22Rv1 (cell line): ENCODE measurements at regions not wholly inside any gene's neighbourhood (a gene's known extent, or its start where the extent isn't known, plus 50 kb on each side); places are given as distances from the start of the nearest gene placed in this dataset.

Experiments
- H3K27ac ChIP-seq: fragments of 450-650 bp; 2 replicates; pipeline ENCODE4 v1.5.1; 2017
- ZFX ChIP-seq: fragments of 450-650 bp; IDR thresholded peaks from 2 replicates; pipeline ENCODE4 v1.6.1; 2017; ENCODE audit warnings: antibody characterized with exemption, borderline replicate concordance
- TF ChIP-seq, protein P1 (sequence below): fragments of 450-650 bp; IDR thresholded peaks from 2 replicates; pipeline ENCODE4 v1.5.1; 2017; ENCODE audit warnings: mild to moderate bottlenecking

DNA sequence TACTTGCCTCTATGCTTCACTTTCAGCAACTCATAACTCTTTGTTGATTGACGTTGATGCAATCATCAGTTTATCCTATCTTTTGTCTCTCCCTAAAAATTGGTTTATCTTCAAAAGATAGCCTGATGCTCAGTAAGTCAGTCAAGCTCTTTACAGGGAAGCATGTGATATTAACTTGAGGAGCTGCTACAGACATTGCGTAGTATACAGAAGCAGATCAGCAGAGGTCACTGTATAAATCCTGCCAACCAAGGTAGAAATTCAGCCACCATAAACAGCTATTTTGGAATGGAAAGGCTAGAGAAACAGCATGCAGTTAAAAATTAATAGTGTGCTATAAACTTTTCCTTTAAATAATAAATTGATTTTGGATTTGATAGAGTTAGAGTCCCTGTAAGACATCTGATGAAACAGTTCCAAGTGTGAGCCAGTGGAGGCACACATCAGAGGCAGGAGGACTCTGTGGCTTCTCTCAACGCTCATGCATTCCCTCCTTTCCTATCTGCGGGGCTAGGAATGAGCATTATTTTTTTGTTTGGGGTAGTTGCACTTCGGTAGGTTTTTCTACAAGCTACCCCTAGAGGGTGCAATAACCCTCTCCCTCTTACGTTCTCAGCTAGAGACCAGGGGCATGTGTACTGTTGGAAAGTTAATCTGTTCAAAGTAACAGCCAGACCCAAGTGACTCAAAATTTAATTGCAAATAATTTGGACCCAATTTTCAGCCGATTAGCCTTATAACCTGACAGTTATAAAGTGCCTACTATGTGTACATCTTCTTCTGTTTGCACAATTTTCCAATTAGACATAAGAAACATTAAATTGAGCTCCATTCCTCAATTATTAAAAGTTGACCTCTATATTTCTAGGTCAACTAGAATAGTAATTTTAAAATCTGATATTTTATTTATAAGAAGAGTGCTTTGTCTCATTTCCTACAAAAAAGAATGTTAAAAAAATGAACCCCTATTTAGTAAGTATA is 647.7 kb upstream of the SOX9 start:
- no peak overlapping the region for H3K27ac ChIP-seq

DNA sequence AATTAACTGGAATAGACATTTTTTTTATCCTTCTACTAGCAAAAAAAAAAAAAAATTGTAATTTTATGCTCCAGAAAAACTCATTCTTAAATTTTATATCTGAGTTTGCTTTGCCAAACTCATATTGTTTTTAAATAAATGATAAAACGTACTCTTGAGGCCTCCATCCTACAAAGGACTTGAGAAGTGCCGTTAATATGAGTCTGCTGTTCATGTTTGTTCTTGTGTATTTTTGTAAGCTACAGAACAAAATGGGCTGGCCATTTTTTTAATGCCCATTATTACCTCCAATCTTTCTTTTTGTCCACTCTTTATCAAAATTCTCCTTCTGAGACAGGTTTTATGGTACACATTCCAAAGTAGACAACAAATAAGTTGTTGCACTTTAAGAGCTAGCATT is 643.5 kb upstream of the SOX9 start:
- TF ChIP-seq, protein P1, sequence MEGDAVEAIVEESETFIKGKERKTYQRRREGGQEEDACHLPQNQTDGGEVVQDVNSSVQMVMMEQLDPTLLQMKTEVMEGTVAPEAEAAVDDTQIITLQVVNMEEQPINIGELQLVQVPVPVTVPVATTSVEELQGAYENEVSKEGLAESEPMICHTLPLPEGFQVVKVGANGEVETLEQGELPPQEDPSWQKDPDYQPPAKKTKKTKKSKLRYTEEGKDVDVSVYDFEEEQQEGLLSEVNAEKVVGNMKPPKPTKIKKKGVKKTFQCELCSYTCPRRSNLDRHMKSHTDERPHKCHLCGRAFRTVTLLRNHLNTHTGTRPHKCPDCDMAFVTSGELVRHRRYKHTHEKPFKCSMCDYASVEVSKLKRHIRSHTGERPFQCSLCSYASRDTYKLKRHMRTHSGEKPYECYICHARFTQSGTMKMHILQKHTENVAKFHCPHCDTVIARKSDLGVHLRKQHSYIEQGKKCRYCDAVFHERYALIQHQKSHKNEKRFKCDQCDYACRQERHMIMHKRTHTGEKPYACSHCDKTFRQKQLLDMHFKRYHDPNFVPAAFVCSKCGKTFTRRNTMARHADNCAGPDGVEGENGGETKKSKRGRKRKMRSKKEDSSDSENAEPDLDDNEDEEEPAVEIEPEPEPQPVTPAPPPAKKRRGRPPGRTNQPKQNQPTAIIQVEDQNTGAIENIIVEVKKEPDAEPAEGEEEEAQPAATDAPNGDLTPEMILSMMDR: no peak
- TF ChIP-seq ZFX: no peak
- no peak overlapping the region for H3K27ac ChIP-seq

More for the DNA sequence above, 647.7 kb upstream of the SOX9 start:
- TF ChIP-seq, protein P1: peak; percentile 88
- TF ChIP-seq ZFX: no peak

DNA sequence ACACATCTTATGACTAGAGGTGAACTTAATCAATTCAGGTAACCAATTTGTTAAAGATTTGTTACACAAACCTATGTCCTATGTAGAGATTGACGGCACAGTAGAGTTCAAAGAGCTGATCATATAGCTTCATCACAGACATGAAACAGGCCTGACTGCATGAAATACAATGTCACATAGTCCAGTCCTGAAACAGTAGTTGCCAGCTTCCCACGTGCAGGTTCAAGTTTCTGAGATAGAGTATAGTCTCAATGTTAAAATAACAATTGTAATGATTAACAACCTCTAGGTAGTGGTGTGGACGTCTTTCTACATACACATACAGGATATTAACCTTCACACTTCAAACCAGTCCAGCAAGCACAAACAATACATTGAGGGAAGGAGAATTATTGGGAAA is 640.7 kb upstream of the SOX9 start:
- H3K27ac ChIP-seq: no peak overlapping the region
- TF ChIP-seq, protein P1: no peak
- TF ChIP-seq ZFX: no peak

DNA sequence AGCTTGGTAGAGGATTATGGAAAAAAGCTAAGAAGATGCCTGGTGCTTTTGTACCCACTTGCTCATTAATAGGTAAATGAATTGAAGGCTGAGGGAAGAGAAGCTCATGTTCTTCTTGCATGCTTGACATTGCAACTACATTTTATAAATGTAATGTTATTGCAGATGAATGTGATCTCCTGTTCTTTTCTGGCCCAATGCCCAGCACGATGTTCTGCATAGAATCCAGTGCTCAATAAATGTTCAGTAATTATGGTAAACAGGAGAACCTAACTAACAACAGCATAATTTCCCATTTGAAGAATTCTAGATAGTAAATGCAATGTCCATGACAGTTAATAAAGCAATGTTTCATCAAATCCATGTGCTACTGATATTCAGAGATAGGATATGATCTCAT is 638.2 kb upstream of the SOX9 start:
- no peak overlapping the region for H3K27ac ChIP-seq
- no peak for TF ChIP-seq ZFX
- TF ChIP-seq, protein P1: no peak

DNA sequence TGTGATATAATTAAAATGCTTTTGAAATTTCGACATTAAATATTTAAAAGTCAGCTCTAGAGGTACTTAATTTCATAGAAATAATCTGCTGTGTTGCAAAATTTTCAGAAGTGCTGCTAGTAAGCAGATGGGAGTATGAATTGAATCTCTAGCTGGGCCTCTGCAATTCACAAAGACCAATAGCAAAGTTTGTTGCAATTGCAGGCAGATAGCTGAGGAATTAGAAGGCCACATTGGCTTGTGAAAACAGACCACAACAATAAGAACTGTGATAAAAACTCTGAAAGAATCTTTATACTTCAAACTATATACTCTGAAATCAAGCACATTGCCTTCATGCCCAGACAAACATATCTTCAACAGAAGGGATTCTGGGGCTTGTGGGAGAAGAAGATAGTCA is 636.3 kb upstream of the SOX9 start:
- TF ChIP-seq ZFX: no peak
- TF ChIP-seq, protein P1: no peak
- no peak overlapping the region for H3K27ac ChIP-seq

DNA sequence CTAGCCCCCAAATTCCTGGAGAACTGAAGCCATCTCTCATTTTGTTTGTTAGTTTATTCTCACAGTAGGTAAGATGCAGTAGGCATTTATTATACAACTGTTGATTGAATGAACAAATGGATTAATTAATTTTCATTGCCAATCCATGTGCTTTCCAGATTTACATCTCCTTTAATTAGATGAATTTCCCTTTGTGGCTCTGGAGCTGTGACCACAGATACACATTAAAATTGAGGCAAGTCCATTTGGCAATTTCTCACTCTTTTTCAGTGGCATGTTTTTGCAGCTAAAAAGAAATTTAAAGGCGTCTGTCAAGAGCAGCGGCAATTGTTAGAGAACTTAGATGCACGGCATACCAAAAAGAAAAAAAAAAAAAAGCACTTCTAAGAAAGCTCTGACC is 635.4 kb upstream of the SOX9 start:
- no peak overlapping the region for H3K27ac ChIP-seq
- TF ChIP-seq, protein P1: no peak

DNA sequence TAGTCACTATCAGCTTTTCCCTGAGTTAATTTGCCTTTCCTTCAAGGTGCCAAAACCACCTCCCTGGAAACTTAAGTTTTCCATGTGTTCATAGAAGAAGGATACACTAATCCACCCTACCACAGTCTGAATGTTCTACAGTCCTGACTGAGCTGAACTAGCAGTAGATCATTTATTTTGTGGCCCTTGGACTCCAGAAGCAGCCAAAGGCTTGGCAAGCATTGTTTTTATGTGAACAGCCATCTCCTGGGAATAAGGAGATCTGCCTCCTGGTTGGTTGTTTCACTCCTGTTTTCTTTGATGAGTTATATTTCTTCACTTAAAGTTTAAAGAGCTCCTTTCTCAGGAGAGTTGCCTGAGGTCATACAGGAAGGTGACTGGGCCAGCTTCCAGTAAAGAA is 634.6 kb upstream of the SOX9 start:
- H3K27ac ChIP-seq: no peak overlapping the region
- no peak for TF ChIP-seq ZFX
- TF ChIP-seq, protein P1: no peak
